Spleen (tissue), 7 donors: ENCODE measurements at regions not wholly inside any gene's neighbourhood (a gene's known extent, or its start where the extent isn't known, plus 50 kb on each side); places are given as distances from the start of the nearest gene placed in this dataset.
"Not testable (repeated sequence)": the region's sequence is repeated elsewhere in the genome, so short reads cannot be mapped to it uniquely, and the experiment has no call there.

ENCODE experiments used
- CTCF ChIP-seq, 11 experiments: fragments of 200-600 bp in 7 of 11; fragments of 450-650 bp in 4 of 11; sonication (generic) in 4 of 11; IDR thresholded peaks in 8 of 11; conservative IDR thresholded peaks in 3 of 11; 1 replicate in 7 of 11; 2 replicates in 4 of 11; pipeline versions ENCODE4 v1.4.0 to v1.8.0; 2016 to 2021; ENCODE audit warnings: antibody characterized with exemption in 11 of 11, inconsistent platforms in 4 of 11, mild to moderate bottlenecking in 1 of 11
- POLR2A ChIP-seq, 3 donors: fragments of 450-650 bp; IDR thresholded peaks; one replicate each; pipeline ENCODE4 v1.5.1; 2017; ENCODE audit warnings: antibody characterized with exemption in 3 of 3, mild to moderate bottlenecking in 1 of 3
- donor health status: DM: no; HTN: no; CAD: no; lungs with moderate emphysema.
- donor health status: DM: no; HTN: no; CAD: no.
- donor health status: DM: no; HTN: no; CAD: no.

GRCh38 chr3:125774433-125775034 lies 179.2 kb upstream of the OSBPL11 start:
- TF ChIP-seq CTCF (IDR thresholded peaks at IDR 0.05 in 8 of 11, conservative IDR thresholded peaks at IDR 0.05 in 3 of 11); POLR2A (IDR thresholded peaks at IDR 0.05): not testable (repeated sequence)
